ENCODE measurements at regions not wholly inside any gene's neighbourhood (a gene's known extent, or its start where the extent isn't known, plus 50 kb on each side); places are given as distances from the start of the nearest gene placed in this dataset.
A peak's percentile ranks its signal among the peaks of the same experiment; 100 is the strongest.

DNA sequence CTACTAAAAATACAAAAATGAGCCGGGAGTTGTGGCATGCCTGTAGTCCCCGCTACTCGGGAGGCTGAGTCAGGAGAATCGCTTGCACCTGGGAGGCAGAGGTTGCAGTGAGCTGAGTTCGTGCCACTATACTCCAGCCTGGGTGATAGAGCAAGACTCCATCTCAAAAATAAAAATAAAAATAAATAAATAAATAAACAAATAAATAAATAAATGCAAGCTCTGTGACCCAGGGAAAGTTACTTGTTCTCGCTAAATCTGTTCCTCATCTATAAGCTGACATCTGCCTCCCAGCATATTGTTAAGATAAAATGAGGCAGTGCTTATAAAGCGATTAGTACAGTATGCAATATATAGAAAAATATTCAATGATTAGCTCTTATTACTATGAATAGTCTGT is 56.4 kb upstream of the STK38L start:
- no peak for TF ChIP-seq POLR2A (IDR thresholded peaks at IDR 0.05; ENCODE audit: low read depth, low read length)
- no peak for TF ChIP-seq EZH2 (IDR thresholded peaks at IDR 0.05; ENCODE audit: borderline replicate concordance, low read depth, low read length, severe bottlenecking)
- dilution Hi-C loops (cut with MboI; ENCODE audit: extremely low pct_ligation_motif_present, low sequenced_read_pairs) (no loop called here), intact Hi-C loops (cut with micrococcal nuclease) (no loop called here)
- Histone ChIP-seq H3K4me2 (ENCODE audit: insufficient read depth, low read length) (no peak overlapping the region), H3K9me3 (replicated peaks; ENCODE audit: control insufficient read depth, insufficient read depth, low read length) (no peaks in the 10 kb centered on the region), H3K4me1 (ENCODE audit: control insufficient read depth, extremely low read depth, insufficient read depth, low read length) (peaks cover 16% of the 10 kb centered on the region), H3K79me2 (ENCODE audit: control insufficient read depth, insufficient read depth, low read length) (no peaks in the 10 kb centered on the region), H3K36me3 (ENCODE audit: control insufficient read depth in 2 of 2, extremely low read depth in 1 of 2, insufficient read depth in 2 of 2, low read length in 2 of 2) (no peaks in the 10 kb centered on the region), H3K27me3 (ENCODE audit: control insufficient read depth in 2 of 2, insufficient read depth in 2 of 2, low read length in 2 of 2) (no peaks in the 10 kb centered on the region), H3K27ac (ENCODE audit: insufficient read depth, low read depth, low read length) (no peak overlapping the region), H3K9me1 (replicated peaks; ENCODE audit: control insufficient read depth, extremely low read depth, insufficient read depth, low read length) (no peaks in the 10 kb centered on the region), H3K4me3 (replicated peaks in 1 of 3; ENCODE audit: insufficient read depth in 1 of 3, low read depth in 1 of 3, low read length in 3 of 3) (no peak overlapping the region), H2AFZ (ENCODE audit: low read depth, low read length) (no peak overlapping the region), H3K9ac (replicated peaks; ENCODE audit: extremely low read depth, insufficient read depth, low read length) (no peak overlapping the region), H4K20me1 (replicated peaks; ENCODE audit: control insufficient read depth, extremely low read depth, insufficient read depth, low read length) (no peaks in the 10 kb centered on the region)
- BruUV-seq (replicated peaks), result no TSS peak
- FAIRE-seq, result no peak
- CTCF ChIA-PET, result interaction anchor here (0.6 to 1.0 kb wide), 2 partner anchors 11 to 30 kb away, joined by 3 to 5 read pairs; no protein-coding TSS in a partner anchor
- no peak for DNase-seq (ENCODE audit: low read depth, low spot score)
- POLR2A ChIA-PET, result no interaction called here

DNA sequence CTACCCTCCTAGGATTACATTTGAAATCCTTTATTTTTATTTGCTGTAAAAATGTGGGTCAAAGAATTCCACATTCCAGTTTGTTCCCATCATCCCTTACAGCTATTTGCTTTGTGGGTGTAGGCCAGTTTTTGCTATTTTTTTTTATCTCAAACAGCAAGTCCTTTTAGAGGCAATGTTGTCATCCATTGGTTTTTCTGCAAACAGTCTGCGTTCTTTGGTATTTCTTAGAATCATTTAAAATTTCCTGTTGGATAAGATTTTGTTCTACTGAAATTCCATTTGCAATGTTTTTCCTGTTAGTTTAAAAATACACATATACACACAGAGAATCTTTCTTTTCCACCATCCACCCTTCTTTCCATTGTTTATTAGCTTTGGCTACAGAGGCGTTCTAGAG is 53.3 kb upstream of the STK38L start:
- Histone ChIP-seq H3K79me2 (ENCODE audit: control insufficient read depth, insufficient read depth, low read length) (no peaks in the 10 kb centered on the region), H3K9me1 (replicated peaks; ENCODE audit: control insufficient read depth, extremely low read depth, insufficient read depth, low read length) (no peaks in the 10 kb centered on the region), H2AFZ (ENCODE audit: low read depth, low read length) (no peak overlapping the region), H3K4me1 (ENCODE audit: control insufficient read depth, extremely low read depth, insufficient read depth, low read length) (peaks cover 11% of the 10 kb centered on the region), H3K27ac (ENCODE audit: insufficient read depth, low read depth, low read length) (no peak overlapping the region), H3K9ac (replicated peaks; ENCODE audit: extremely low read depth, insufficient read depth, low read length) (no peak overlapping the region), H3K27me3 (ENCODE audit: control insufficient read depth in 2 of 2, insufficient read depth in 2 of 2, low read length in 2 of 2) (no peaks in the 10 kb centered on the region), H3K4me3 (replicated peaks in 1 of 3; ENCODE audit: insufficient read depth in 1 of 3, low read depth in 1 of 3, low read length in 3 of 3) (no peak overlapping the region), H3K4me2 (ENCODE audit: insufficient read depth, low read length) (no peak overlapping the region), H4K20me1 (replicated peaks; ENCODE audit: control insufficient read depth, extremely low read depth, insufficient read depth, low read length) (no peaks in the 10 kb centered on the region), H3K36me3 (ENCODE audit: control insufficient read depth in 2 of 2, extremely low read depth in 1 of 2, insufficient read depth in 2 of 2, low read length in 2 of 2) (no peaks in the 10 kb centered on the region), H3K9me3 (replicated peaks; ENCODE audit: control insufficient read depth, insufficient read depth, low read length) (no peaks in the 10 kb centered on the region)
- BruUV-seq (replicated peaks), result no TSS peak
- dilution Hi-C loops (cut with MboI; ENCODE audit: extremely low pct_ligation_motif_present, low sequenced_read_pairs) (no loop called here), intact Hi-C loops (cut with micrococcal nuclease) (no loop called here)
- CTCF ChIA-PET, result interaction anchor here (0.6 to 0.8 kb wide), 2 partner anchors 10 to 11 kb away, joined by 3 read pairs; no protein-coding TSS in a partner anchor
- no peak for FAIRE-seq
- POLR2A ChIA-PET, result no interaction called here
- no peak for TF ChIP-seq POLR2A (IDR thresholded peaks at IDR 0.05; ENCODE audit: low read depth, low read length)
- TF ChIP-seq, protein P1, sequence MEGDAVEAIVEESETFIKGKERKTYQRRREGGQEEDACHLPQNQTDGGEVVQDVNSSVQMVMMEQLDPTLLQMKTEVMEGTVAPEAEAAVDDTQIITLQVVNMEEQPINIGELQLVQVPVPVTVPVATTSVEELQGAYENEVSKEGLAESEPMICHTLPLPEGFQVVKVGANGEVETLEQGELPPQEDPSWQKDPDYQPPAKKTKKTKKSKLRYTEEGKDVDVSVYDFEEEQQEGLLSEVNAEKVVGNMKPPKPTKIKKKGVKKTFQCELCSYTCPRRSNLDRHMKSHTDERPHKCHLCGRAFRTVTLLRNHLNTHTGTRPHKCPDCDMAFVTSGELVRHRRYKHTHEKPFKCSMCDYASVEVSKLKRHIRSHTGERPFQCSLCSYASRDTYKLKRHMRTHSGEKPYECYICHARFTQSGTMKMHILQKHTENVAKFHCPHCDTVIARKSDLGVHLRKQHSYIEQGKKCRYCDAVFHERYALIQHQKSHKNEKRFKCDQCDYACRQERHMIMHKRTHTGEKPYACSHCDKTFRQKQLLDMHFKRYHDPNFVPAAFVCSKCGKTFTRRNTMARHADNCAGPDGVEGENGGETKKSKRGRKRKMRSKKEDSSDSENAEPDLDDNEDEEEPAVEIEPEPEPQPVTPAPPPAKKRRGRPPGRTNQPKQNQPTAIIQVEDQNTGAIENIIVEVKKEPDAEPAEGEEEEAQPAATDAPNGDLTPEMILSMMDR (IDR thresholded peaks at IDR 0.05; ENCODE audit: extremely low read depth in 1 of 2, insufficient read depth in 1 of 2, low read depth in 1 of 2, low read length in 2 of 2), result no peak
- no peak for TF ChIP-seq EZH2 (IDR thresholded peaks at IDR 0.05; ENCODE audit: borderline replicate concordance, low read depth, low read length, severe bottlenecking)
- TF ChIP-seq MAX (IDR thresholded peaks at IDR 0.05; ENCODE audit: insufficient read depth, insufficient read length), result no peak
- no peak for TF ChIP-seq GATA2 (IDR thresholded peaks at IDR 0.05; ENCODE audit: insufficient read depth, insufficient read length, low read depth, low read length)
- no peak for TF ChIP-seq JUN (IDR thresholded peaks at IDR 0.05; ENCODE audit: borderline replicate concordance, insufficient read depth, insufficient read length, low read depth)
- no peak for TF ChIP-seq MYC (IDR thresholded peaks at IDR 0.05; ENCODE audit: low read depth, low read length)
- TF ChIP-seq POLR2AphosphoS5 (IDR thresholded peaks at IDR 0.05; ENCODE audit: insufficient read depth, low read depth, low read length), result no peak
- DNase-seq (ENCODE audit: low read depth, low spot score), result peak; percentile 29

All from endothelial cell of umbilical vein (primary cell).